Tibial nerve (tissue), 4 donors: ENCODE measurements at regions not wholly inside any gene's neighbourhood (a gene's known extent, or its start where the extent isn't known, plus 50 kb on each side); places are given as distances from the start of the nearest gene placed in this dataset.

ENCODE experiments used
- DNase-seq, 2 donors: peaks; one replicate each; pipeline ENCODE4 v3.0.0-alpha.2; 2019; ENCODE audit warnings: low spot score in 2 of 2
- H3K27ac ChIP-seq, 4 donors: fragments of 200-600 bp; sonication (generic) in 3 of 4; one replicate each; pipeline ENCODE4 v1.5.1; 2017 to 2019; ENCODE audit warnings: mild to moderate bottlenecking in 1 of 4
- H3K27me3 ChIP-seq, 2 donors: fragments of 200-600 bp; sonication (generic) in 1 of 2; one replicate each; pipeline versions ENCODE4 v1.5.1 to v1.6.0; 2017 to 2019
- H3K36me3 ChIP-seq, 3 donors: fragments of 200-600 bp; sonication (generic); one replicate each; pipeline ENCODE4 v1.5.1; 2018 to 2019
- H3K4me1 ChIP-seq, 4 donors: fragments of 200-600 bp; sonication (generic) in 3 of 4; one replicate each; pipeline ENCODE4 v1.5.1; 2017 to 2019
- H3K4me3 ChIP-seq, 4 donors: fragments of 200-600 bp; sonication (generic) in 3 of 4; one replicate each; pipeline ENCODE4 v1.5.1; 2017 to 2019; ENCODE audit warnings: mild to moderate bottlenecking in 1 of 4, moderate library complexity in 1 of 4
- H3K9me3 ChIP-seq, 4 donors: fragments of 200-600 bp; sonication (generic) in 3 of 4; one replicate each; pipeline ENCODE4 v1.5.1; 2017 to 2019
- EP300 ChIP-seq, 2 donors: sonication (generic); formaldehyde crosslinking; IDR thresholded peaks; one replicate each; pipeline ENCODE4 v1.6.1; 2017; ENCODE audit warnings: antibody characterized with exemption in 2 of 2, mild to moderate bottlenecking in 1 of 2
- POLR2A ChIP-seq, 2 donors: fragments of 450-650 bp; IDR thresholded peaks; one replicate each; pipeline ENCODE4 v1.6.1; 2017; ENCODE audit warnings: antibody characterized with exemption in 2 of 2, mild to moderate bottlenecking in 2 of 2, moderate library complexity in 2 of 2
- WGBS, 2 donors: methylation state at CpG; one replicate each; pipeline ENCODE4 v1.1.5; 2018; 5-methylcytosine and 5-hydroxymethylcytosine counted together
- TF ChIP-seq, protein P1 (sequence below), 5 experiments: fragments of 200-600 bp in 3 of 5; fragments of 450-650 bp in 2 of 5; sonication (generic) in 3 of 5; IDR thresholded peaks; one replicate each; pipeline ENCODE4 v1.5.1; 2016 to 2019; ENCODE audit warnings: antibody characterized with exemption in 5 of 5, mild to moderate bottlenecking in 3 of 5, moderate library complexity in 2 of 5

DNA sequence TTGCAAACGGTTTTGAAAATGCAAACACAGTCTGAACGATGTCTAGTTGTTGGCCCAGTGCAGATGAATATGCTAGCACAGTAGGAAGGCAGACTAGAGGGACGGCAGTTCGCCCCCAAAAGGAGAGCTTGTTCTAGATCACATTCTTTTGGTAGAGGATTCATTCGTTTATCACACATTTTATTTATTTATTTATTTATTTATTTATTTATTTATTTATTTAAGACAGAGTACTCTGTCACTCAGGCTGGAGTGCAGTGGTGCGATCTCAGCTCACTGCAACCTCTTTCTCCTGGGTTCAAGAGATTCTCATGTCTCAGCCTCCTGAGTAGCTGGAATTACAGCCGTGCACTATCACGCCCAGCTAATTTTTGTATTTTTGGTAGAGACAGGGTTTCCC, 59.4 kb upstream of the ZPBP start:
- no peaks in the 10 kb centered on the region for H3K9me3 ChIP-seq
- no peaks in the 10 kb centered on the region for H3K36me3 ChIP-seq
- WGBS, 2 donors = 87 to 88% methylated on average over 8 of the region's 8 CpGs
- no peak for DNase-seq
- TF ChIP-seq, protein P1, sequence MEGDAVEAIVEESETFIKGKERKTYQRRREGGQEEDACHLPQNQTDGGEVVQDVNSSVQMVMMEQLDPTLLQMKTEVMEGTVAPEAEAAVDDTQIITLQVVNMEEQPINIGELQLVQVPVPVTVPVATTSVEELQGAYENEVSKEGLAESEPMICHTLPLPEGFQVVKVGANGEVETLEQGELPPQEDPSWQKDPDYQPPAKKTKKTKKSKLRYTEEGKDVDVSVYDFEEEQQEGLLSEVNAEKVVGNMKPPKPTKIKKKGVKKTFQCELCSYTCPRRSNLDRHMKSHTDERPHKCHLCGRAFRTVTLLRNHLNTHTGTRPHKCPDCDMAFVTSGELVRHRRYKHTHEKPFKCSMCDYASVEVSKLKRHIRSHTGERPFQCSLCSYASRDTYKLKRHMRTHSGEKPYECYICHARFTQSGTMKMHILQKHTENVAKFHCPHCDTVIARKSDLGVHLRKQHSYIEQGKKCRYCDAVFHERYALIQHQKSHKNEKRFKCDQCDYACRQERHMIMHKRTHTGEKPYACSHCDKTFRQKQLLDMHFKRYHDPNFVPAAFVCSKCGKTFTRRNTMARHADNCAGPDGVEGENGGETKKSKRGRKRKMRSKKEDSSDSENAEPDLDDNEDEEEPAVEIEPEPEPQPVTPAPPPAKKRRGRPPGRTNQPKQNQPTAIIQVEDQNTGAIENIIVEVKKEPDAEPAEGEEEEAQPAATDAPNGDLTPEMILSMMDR (IDR thresholded peaks at IDR 0.05) = no peak
- H3K4me3 ChIP-seq = no peak overlapping the region
- H3K27ac ChIP-seq = no peak overlapping the region
- no peaks in the 10 kb centered on the region for H3K4me1 ChIP-seq
- no peaks in the 10 kb centered on the region for H3K27me3 ChIP-seq

DNA sequence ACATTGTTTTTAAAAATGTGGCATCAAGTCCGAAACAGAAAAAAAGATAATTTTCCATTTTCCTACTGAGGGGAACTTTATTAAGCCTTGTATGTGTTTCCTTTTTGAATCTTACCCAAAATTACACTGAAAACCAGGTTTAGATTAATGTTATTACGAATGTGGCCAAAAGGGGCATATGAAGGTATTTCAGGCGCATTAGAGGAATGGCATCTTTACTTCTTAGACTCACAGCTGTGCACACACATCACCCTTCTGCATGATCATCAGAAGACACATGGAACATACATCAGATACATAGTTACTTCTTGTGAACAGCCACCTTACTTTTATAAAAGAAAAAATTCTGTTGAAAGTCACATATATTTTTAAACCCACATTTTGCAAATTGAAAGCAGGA, 58.6 kb upstream of the ZPBP start:
- Histone ChIP-seq H3K36me3 (no peaks in the 10 kb centered on the region), H3K4me1 (no peaks in the 10 kb centered on the region), H3K4me3 (no peak overlapping the region), H3K27ac (no peak overlapping the region), H3K27me3 (no peaks in the 10 kb centered on the region), H3K9me3 (no peaks in the 10 kb centered on the region)
- no peak for TF ChIP-seq EP300 (IDR thresholded peaks at IDR 0.05)
- no peak for TF ChIP-seq POLR2A (IDR thresholded peaks at IDR 0.05)
- TF ChIP-seq, protein P1 (IDR thresholded peaks at IDR 0.05) = no peak
- no peak for DNase-seq
- 73 to 83% methylated on average over 3 of the region's 3 CpGs for WGBS, 2 donors

DNA sequence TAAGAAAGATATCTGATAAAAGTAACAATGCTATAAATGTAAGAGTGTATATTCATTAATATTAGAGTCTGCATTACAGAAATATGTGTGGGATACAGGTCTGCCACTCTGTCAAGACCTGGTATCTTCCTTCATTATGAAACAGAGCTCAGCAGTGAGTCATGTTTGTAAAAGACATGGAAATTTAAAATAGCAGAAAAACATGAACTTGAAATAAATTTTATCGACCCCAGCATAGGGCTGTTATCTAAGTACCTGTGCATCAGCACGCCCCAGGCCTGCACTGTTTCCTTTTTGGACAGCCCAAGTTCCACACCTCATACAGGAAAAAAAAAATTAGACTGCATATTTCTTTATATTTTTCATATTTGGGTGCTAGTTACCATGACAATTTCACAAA, 58.0 kb upstream of the ZPBP start:
- Histone ChIP-seq H3K4me1 (no peaks in the 10 kb centered on the region), H3K36me3 (no peaks in the 10 kb centered on the region), H3K27me3 (no peaks in the 10 kb centered on the region), H3K4me3 (no peak overlapping the region), H3K9me3 (no peaks in the 10 kb centered on the region), H3K27ac (no peak overlapping the region)
- DNase-seq = no peak
- WGBS, 2 donors = 79 to 83% methylated on average over 2 of the region's 2 CpGs
- TF ChIP-seq POLR2A (IDR thresholded peaks at IDR 0.05) (no peak), EP300 (IDR thresholded peaks at IDR 0.05) (no peak)
- TF ChIP-seq, protein P1 (IDR thresholded peaks at IDR 0.05) = no peak

DNA sequence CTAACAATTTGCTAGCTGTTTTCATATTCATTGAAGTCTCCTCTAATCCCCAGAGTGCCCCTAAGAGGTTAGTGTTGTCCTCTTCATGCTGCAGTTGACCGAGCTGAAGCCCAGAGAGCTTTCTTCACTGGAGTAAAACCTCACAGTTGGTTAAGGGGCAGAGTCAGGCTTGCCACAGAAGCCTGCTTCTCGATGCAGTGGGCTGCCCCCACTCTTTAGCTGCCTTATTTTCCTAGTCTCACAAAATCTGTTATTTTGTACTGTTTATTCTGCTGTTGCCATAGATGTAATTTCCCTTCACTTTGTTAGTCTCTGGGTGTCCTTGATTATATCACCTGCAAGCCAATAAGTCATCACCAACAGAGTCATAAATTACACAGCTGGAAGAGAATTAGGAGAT, 56.3 kb upstream of the ZPBP start:
- Histone ChIP-seq H3K27me3 (no peaks in the 10 kb centered on the region), H3K9me3 (no peaks in the 10 kb centered on the region), H3K27ac (no peak overlapping the region), H3K4me3 (no peak overlapping the region), H3K4me1 (no peaks in the 10 kb centered on the region), H3K36me3 (no peaks in the 10 kb centered on the region)
- TF ChIP-seq, protein P1 (IDR thresholded peaks at IDR 0.05) = no peak
- TF ChIP-seq POLR2A (IDR thresholded peaks at IDR 0.05) = no peak
- TF ChIP-seq EP300 (IDR thresholded peaks at IDR 0.05) = no peak
- no peak for DNase-seq
- 42 to 49% methylated on average over 2 of the region's 2 CpGs for WGBS, 2 donors

DNA sequence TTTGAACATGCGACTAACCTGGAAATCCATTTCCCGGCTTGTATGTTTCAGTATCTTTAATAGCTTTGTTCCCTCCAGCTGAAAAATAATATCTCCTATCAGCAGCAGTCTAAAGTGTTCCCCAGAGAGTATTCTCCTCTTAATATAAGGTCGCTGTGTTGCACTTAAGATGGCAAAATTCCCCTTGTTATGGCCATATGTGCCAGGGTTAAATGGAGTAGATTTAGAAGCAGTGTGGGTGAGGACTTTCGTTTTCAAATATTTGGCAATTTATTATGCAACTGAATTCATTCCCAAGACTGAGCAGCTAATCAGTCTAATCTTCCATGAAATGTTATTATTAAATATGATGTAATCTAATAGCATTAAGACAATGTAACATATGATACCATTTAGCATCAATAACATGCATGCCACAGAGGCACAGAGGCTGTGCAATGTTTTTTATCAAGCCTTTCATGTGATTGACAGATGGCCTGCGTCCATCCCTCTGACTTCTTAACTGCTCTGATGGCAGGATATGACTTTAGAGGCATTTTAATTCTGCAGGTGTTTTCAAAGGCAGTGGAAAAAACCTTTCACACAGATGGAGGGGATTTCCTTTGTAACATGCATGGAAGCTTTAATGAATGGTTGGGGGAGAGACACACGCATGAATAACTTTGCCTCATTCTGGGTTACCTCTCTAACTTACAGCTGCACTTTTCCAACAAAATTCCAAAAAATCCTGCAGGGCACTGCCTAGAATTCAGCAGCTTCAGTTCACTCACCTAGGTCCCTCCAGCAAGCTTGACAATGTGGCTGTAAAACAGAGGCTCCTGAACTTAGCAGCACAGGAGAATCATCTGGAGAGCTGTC, 55.1 kb upstream of the ZPBP start:
- no peak overlapping the region for H3K4me3 ChIP-seq
- 47% methylated on average over 6 of the region's 6 CpGs for WGBS, 2 donors
- no peaks in the 10 kb centered on the region for H3K9me3 ChIP-seq
- DNase-seq = no peak
- H3K27ac ChIP-seq = no peak overlapping the region
- no peaks in the 10 kb centered on the region for H3K27me3 ChIP-seq
- no peaks in the 10 kb centered on the region for H3K4me1 ChIP-seq
- no peaks in the 10 kb centered on the region for H3K36me3 ChIP-seq
- no peak for TF ChIP-seq EP300 (IDR thresholded peaks at IDR 0.05)
- TF ChIP-seq POLR2A (IDR thresholded peaks at IDR 0.05) = no peak
- TF ChIP-seq, protein P1 (IDR thresholded peaks at IDR 0.05) = no peak
